ENCODE measurements at regions not wholly inside any gene's neighbourhood (a gene's known extent, or its start where the extent isn't known, plus 50 kb on each side); places are given as distances from the start of the nearest gene placed in this dataset.

DNA sequence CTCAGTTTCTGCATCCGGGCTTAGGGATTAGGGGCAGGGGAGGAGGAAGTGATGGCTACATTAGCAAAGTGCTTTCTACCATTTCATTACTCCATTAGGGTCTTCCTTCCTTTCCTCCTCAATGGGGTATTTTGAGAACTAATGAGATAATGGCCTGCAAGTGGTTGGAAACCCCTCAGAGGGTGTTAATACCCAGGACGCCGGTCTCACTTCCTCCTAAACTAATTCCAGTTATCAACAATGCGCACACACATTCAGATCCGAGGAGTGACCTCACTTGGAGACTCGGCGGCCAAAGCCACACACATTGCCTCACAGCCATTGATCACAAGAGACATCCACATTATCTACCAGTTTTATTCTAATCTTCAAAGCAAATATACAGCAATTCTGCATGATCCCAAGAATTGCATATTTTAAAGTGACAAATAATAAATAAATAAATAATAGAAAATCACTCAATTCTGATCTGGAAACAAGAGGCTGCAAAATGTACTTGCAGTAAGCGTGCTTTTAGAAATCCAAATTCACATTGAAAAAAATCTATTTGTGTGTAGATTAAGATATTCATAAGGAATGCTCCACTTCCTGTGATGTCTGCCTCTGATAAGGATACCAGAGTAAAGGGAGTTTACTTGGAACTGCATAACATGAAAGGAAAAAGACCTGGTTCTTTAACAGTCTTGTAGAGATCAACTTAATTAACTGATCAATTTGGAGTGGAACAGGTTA is 329.1 kb downstream of the FBXW7 start:
- TF ChIP-seq EZH2 (IDR thresholded peaks at IDR 0.05; ENCODE audit: insufficient read depth, poor library complexity, severe bottlenecking) (no peak), EZH2phosphoT487 (IDR thresholded peaks at IDR 0.05; ENCODE audit: insufficient read depth, low read depth) (no peak)

Measured in GM23248 (cell line).